ENCODE measurements at regions not wholly inside any gene's neighbourhood (a gene's known extent, or its start where the extent isn't known, plus 50 kb on each side); places are given as distances from the start of the nearest gene placed in this dataset.
"Not testable (repeated sequence)": the region's sequence is repeated elsewhere in the genome, so short reads cannot be mapped to it uniquely, and the experiment has no call there.

- H3K4me3 Mint-ChIP-seq; H3K27ac Mint-ChIP-seq; H3K9me3 Mint-ChIP-seq; H3K27me3 Mint-ChIP-seq (ENCODE audit: low read depth); intact Hi-C loops (cut with micrococcal nuclease); H3K4me1 Mint-ChIP-seq (ENCODE audit: low read depth); DNase-seq; CTCF ChIA-PET; H3K36me3 Mint-ChIP-seq (ENCODE audit: low read depth): not testable (repeated sequence)
Measured at GRCh38 chr3:98708681-98709080, 54.5 kb upstream of the ST3GAL6 start.

GRCh38 chr3:98709441-98709840 lies 53.7 kb upstream of the ST3GAL6 start:
- Mint-ChIP-seq H3K9me3 (no peaks in the 10 kb centered on the region), H3K36me3 (ENCODE audit: low read depth) (no peaks in the 10 kb centered on the region), H3K4me1 (ENCODE audit: low read depth) (no peaks in the 10 kb centered on the region), H3K27me3 (ENCODE audit: low read depth) (peaks cover 2% of the 10 kb centered on the region), H3K4me3 (no peak overlapping the region), H3K27ac (no peak overlapping the region)
- no peak for DNase-seq
- intact Hi-C loops (cut with micrococcal nuclease), result no loop called here
- CTCF ChIA-PET, result no interaction called here

GRCh38 chr3:98710067-98710659 lies 53.0 kb upstream of the ST3GAL6 start:
- no peak for DNase-seq
- Mint-ChIP-seq H3K4me3 (no peak overlapping the region), H3K9me3 (no peaks in the 10 kb centered on the region), H3K27me3 (ENCODE audit: low read depth) (peaks cover 2% of the 10 kb centered on the region), H3K4me1 (ENCODE audit: low read depth) (no peaks in the 10 kb centered on the region), H3K36me3 (ENCODE audit: low read depth) (no peaks in the 10 kb centered on the region), H3K27ac (no peak overlapping the region)
- intact Hi-C loops (cut with micrococcal nuclease), result no loop called here
- CTCF ChIA-PET, result no interaction called here

GRCh38 chr3:98711426-98711825 lies 51.7 kb upstream of the ST3GAL6 start:
- H3K4me3 Mint-ChIP-seq, result no peak overlapping the region
- DNase-seq, result no peak
- H3K4me1 Mint-ChIP-seq (ENCODE audit: low read depth), result no peaks in the 10 kb centered on the region
- intact Hi-C loops (cut with micrococcal nuclease), result no loop called here
- CTCF ChIA-PET, result interaction anchor here (0.6 kb wide), 1 partner anchor 29 kb away, joined by 3 read pairs; no protein-coding TSS in a partner anchor
- no peaks in the 10 kb centered on the region for H3K36me3 Mint-ChIP-seq (ENCODE audit: low read depth)
- peaks cover 2% of the 10 kb centered on the region for H3K27me3 Mint-ChIP-seq (ENCODE audit: low read depth)
- H3K27ac Mint-ChIP-seq, result no peak overlapping the region
- H3K9me3 Mint-ChIP-seq, result no peaks in the 10 kb centered on the region

GRCh38 chr3:98712726-98713125 lies 50.4 kb upstream of the ST3GAL6 start:
- H3K4me1 Mint-ChIP-seq (ENCODE audit: low read depth), result no peaks in the 10 kb centered on the region
- CTCF ChIA-PET, result no interaction called here
- no peak overlapping the region for H3K4me3 Mint-ChIP-seq
- H3K27me3 Mint-ChIP-seq (ENCODE audit: low read depth), result peaks cover 2% of the 10 kb centered on the region
- H3K9me3 Mint-ChIP-seq, result no peaks in the 10 kb centered on the region
- intact Hi-C loops (cut with micrococcal nuclease), result no loop called here
- no peak overlapping the region for H3K27ac Mint-ChIP-seq
- H3K36me3 Mint-ChIP-seq (ENCODE audit: low read depth), result no peaks in the 10 kb centered on the region
- DNase-seq, result no peak

- H3K9me3 Mint-ChIP-seq; H3K4me1 Mint-ChIP-seq (ENCODE audit: low read depth); H3K36me3 Mint-ChIP-seq (ENCODE audit: low read depth); H3K27me3 Mint-ChIP-seq (ENCODE audit: low read depth); CTCF ChIA-PET; H3K27ac Mint-ChIP-seq; DNase-seq; H3K4me3 Mint-ChIP-seq; intact Hi-C loops (cut with micrococcal nuclease): not testable (repeated sequence)
Measured at GRCh38 chr3:98713332-98713731, 49.8 kb upstream of the ST3GAL6 start.

Data from activated naive CD4-positive, alpha-beta T cell treated with anti-CD3 and anti-CD28 coated beads for 36 hours (primary cell).